GM19351 (cell line): ENCODE measurements at regions not wholly inside any gene's neighbourhood (a gene's known extent, or its start where the extent isn't known, plus 50 kb on each side); places are given as distances from the start of the nearest gene placed in this dataset.
"Not testable (repeated sequence)": the region's sequence is repeated elsewhere in the genome, so short reads cannot be mapped to it uniquely, and the experiment has no call there.

Experiments
- ATAC-seq: cut with Tn5 transposase; IDR thresholded peaks from one replicate; pipeline ENCODE4 v1.9.1; 2021; ENCODE audit warnings: mild to moderate bottlenecking, moderate library complexity; ENCODE audit not compliant: unreplicated experiment

GRCh38 chr6:115131709-115132490, 789.1 kb upstream of the HS3ST5 start:
- no peak for ATAC-seq

GRCh38 chr6:115121513-115121912, 778.7 kb upstream of the HS3ST5 start:
- ATAC-seq = not testable (repeated sequence)

GRCh38 chr6:115120391-115120790, 777.6 kb upstream of the HS3ST5 start:
- ATAC-seq = no peak

- no peak for ATAC-seq
These were observed 748.6 kb upstream of the HS3ST5 start for GRCh38 chr6:115091461-115091860.

GRCh38 chr6:115078555-115078954, 735.7 kb upstream of the HS3ST5 start:
- ATAC-seq = no peak

GRCh38 chr6:115071962-115072361, 729.1 kb upstream of the HS3ST5 start:
- ATAC-seq = no peak

- ATAC-seq = no peak
These were observed 725.0 kb upstream of the HS3ST5 start for GRCh38 chr6:115067690-115068447.

GRCh38 chr6:115064680-115065079, 721.9 kb upstream of the HS3ST5 start:
- ATAC-seq = no peak

GRCh38 chr6:115060581-115060980, 717.8 kb upstream of the HS3ST5 start:
- ATAC-seq = no peak

GRCh38 chr6:115058414-115059211, 715.8 kb upstream of the HS3ST5 start:
- ATAC-seq = no peak

GRCh38 chr6:115055579-115055978, 712.8 kb upstream of the HS3ST5 start:
- no peak for ATAC-seq

- ATAC-seq = not testable (repeated sequence)
These were observed 711.4 kb upstream of the HS3ST5 start for GRCh38 chr6:115054242-115054641.

GRCh38 chr6:115053169-115053860, 710.5 kb upstream of the HS3ST5 start:
- ATAC-seq = no peak

- ATAC-seq = no peak
These were observed 673.8 kb upstream of the HS3ST5 start for GRCh38 chr6:115016593-115016992.

GRCh38 chr6:115004982-115005381, 662.2 kb upstream of the HS3ST5 start:
- no peak for ATAC-seq

GRCh38 chr6:115004204-115004603, 661.4 kb upstream of the HS3ST5 start:
- no peak for ATAC-seq

- no peak for ATAC-seq
These were observed 659.0 kb upstream of the HS3ST5 start for GRCh38 chr6:115001731-115002350.

- ATAC-seq = no peak
These were observed 657.9 kb upstream of the HS3ST5 start for GRCh38 chr6:115000736-115001135.

- no peak for ATAC-seq
These were observed 655.7 kb upstream of the HS3ST5 start for GRCh38 chr6:114998492-114998891.

- ATAC-seq = peak; percentile 80
These were observed 655.0 kb upstream of the HS3ST5 start for GRCh38 chr6:114997813-114998292.
